HG03108 (cell line): ENCODE measurements at regions not wholly inside any gene's neighbourhood (a gene's known extent, or its start where the extent isn't known, plus 50 kb on each side); places are given as distances from the start of the nearest gene placed in this dataset.
A peak's percentile ranks its signal among the peaks of the same experiment; 100 is the strongest.

Source experiments
- ATAC-seq: cut with Tn5 transposase; IDR thresholded peaks from one replicate; pipeline ENCODE4 v1.9.1; 2021; ENCODE audit warnings: moderate library complexity; ENCODE audit not compliant: unreplicated experiment

GRCh38 chr11:131185915-131186314 lies 184.5 kb upstream of the NTM start:
- no peak for ATAC-seq

- peak; percentile 90 for ATAC-seq
These were observed 183.8 kb upstream of the NTM start for GRCh38 chr11:131186629-131187101.

- ATAC-seq = no peak
These were observed 180.0 kb upstream of the NTM start for GRCh38 chr11:131190446-131190845.

GRCh38 chr11:131191606-131192005 lies 178.8 kb upstream of the NTM start:
- no peak for ATAC-seq

GRCh38 chr11:131192628-131193027 lies 177.8 kb upstream of the NTM start:
- no peak for ATAC-seq

- ATAC-seq = no peak
These were observed 177.3 kb upstream of the NTM start for GRCh38 chr11:131193031-131193501.

- ATAC-seq = no peak
These were observed 175.7 kb upstream of the NTM start for GRCh38 chr11:131194726-131195125.

GRCh38 chr11:131195661-131196517 lies 174.5 kb upstream of the NTM start:
- no peak for ATAC-seq

- ATAC-seq = no peak
These were observed 172.0 kb upstream of the NTM start for GRCh38 chr11:131198161-131199014.

- no peak for ATAC-seq
These were observed 171.5 kb upstream of the NTM start for GRCh38 chr11:131199015-131199280.

- ATAC-seq = no peak
These were observed 168.7 kb upstream of the NTM start for GRCh38 chr11:131201674-131202073.

- no peak for ATAC-seq
These were observed 167.4 kb upstream of the NTM start for GRCh38 chr11:131203040-131203439.

GRCh38 chr11:131204282-131204681 lies 166.1 kb upstream of the NTM start:
- ATAC-seq = no peak

- no peak for ATAC-seq
These were observed 165.5 kb upstream of the NTM start for GRCh38 chr11:131204765-131205380.

GRCh38 chr11:131206671-131207070 lies 163.7 kb upstream of the NTM start:
- no peak for ATAC-seq

- ATAC-seq = no peak
These were observed 162.5 kb upstream of the NTM start for GRCh38 chr11:131207901-131208300.

GRCh38 chr11:131217313-131218310 lies 152.8 kb upstream of the NTM start:
- ATAC-seq = no peak

GRCh38 chr11:131218542-131218941 lies 151.9 kb upstream of the NTM start:
- no peak for ATAC-seq

GRCh38 chr11:131219646-131220045 lies 150.8 kb upstream of the NTM start:
- ATAC-seq = no peak
